ENCODE measurements at regions not wholly inside any gene's neighbourhood (a gene's known extent, or its start where the extent isn't known, plus 50 kb on each side); places are given as distances from the start of the nearest gene placed in this dataset.

DNA sequence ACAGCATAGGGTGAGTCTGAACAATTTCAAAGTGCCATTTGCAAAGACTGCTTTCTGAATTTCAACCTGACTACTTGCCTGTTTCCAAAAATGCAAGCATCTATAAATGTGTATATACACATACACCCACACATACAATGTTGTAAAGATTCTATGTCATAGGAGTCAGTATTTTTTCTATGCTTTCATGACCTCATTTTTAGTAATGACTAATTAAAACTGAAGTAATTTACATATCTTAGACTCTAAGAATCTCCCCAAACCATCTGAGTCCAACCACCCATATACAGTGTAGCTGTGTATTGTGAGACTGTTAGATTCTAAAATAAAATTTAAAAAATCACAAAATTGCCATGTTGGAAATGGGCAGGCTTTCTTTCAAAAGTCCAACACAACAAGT is 162.0 kb upstream of the STK17B start:
- TF ChIP-seq, protein P1, sequence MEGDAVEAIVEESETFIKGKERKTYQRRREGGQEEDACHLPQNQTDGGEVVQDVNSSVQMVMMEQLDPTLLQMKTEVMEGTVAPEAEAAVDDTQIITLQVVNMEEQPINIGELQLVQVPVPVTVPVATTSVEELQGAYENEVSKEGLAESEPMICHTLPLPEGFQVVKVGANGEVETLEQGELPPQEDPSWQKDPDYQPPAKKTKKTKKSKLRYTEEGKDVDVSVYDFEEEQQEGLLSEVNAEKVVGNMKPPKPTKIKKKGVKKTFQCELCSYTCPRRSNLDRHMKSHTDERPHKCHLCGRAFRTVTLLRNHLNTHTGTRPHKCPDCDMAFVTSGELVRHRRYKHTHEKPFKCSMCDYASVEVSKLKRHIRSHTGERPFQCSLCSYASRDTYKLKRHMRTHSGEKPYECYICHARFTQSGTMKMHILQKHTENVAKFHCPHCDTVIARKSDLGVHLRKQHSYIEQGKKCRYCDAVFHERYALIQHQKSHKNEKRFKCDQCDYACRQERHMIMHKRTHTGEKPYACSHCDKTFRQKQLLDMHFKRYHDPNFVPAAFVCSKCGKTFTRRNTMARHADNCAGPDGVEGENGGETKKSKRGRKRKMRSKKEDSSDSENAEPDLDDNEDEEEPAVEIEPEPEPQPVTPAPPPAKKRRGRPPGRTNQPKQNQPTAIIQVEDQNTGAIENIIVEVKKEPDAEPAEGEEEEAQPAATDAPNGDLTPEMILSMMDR (IDR thresholded peaks at IDR 0.05), result no peak
- no peak for TF ChIP-seq POLR2A (IDR thresholded peaks at IDR 0.05)
